CD1c-positive myeloid dendritic cell (primary cell): ENCODE measurements at regions not wholly inside any gene's neighbourhood (a gene's known extent, or its start where the extent isn't known, plus 50 kb on each side); places are given as distances from the start of the nearest gene placed in this dataset.
"Not testable (repeated sequence)": the region's sequence is repeated elsewhere in the genome, so short reads cannot be mapped to it uniquely, and the experiment has no call there.

Experiments used
- DNase-seq: peaks from one replicate; pipeline ENCODE4 v3.0.0-alpha.2; 2016; ENCODE audit errors: extremely low spot score

DNA sequence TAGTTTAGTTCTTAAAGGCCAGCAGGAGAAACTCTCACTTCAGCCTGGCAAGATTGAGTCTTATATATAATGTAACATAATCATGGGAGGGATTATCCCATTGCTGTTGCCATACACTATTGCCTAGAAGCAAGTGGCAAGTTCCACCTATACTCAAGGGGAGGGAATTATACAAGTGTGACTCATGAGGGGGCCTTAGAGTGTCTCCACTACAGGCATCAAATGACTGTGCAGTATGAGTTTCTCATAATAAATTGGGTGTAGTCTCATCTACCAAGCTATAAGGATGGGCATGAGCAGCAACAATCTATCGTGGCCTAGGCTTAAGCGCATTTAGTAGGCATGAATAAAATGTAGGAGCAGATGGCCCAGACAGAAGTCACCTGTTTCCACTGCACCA, 89.1 kb upstream of the C1GALT1C1 start:
- no peak for DNase-seq

DNA sequence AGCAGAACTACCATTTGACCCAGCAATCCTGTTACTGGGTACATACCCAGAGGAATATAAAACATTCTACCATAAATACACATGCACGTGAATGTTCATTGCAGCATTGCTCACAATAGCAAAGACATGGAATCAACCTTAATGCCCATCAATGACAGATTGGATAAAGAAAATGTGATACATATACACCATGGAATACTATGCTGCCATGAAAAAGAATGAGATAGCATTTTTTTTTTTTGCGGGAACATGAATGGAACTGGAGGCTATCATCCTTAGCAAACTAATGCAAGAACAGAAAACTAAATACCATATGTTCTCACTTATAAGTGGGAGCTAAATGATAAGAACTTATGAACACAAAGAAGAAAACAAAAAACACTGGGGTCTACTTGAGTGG, 72.5 kb upstream of the C1GALT1C1 start:
- not testable (repeated sequence) for DNase-seq

- DNase-seq: no peak
These were observed 67.2 kb upstream of the C1GALT1C1 start for GRCh38 chrX:120697053-120697452.

- DNase-seq: no peak
These were observed 62.5 kb upstream of the C1GALT1C1 start for GRCh38 chrX:120692319-120692718.

GRCh38 chrX:120690941-120691340, 61.1 kb upstream of the C1GALT1C1 start:
- no peak for DNase-seq

- no peak for DNase-seq
These were observed 60.5 kb upstream of the C1GALT1C1 start for GRCh38 chrX:120690344-120690743.

GRCh38 chrX:120680090-120680489, 50.2 kb upstream of the C1GALT1C1 start:
- no peak for DNase-seq
